ACHN (cell line): ENCODE measurements at regions not wholly inside any gene's neighbourhood (a gene's known extent, or its start where the extent isn't known, plus 50 kb on each side); places are given as distances from the start of the nearest gene placed in this dataset.

Source experiments
- DNase-seq: peaks from one replicate; pipeline ENCODE4 v3.0.0-alpha.2; 2015
- in situ Hi-C: cut with HindIII; loops from 2 replicates; pipeline ENCODE4 v1.10.0; 2017; ENCODE audit warnings: low sequenced_read_pairs, low pct_ligation_motif_present, low pct_unique_long_range_greater_than_20kb

DNA sequence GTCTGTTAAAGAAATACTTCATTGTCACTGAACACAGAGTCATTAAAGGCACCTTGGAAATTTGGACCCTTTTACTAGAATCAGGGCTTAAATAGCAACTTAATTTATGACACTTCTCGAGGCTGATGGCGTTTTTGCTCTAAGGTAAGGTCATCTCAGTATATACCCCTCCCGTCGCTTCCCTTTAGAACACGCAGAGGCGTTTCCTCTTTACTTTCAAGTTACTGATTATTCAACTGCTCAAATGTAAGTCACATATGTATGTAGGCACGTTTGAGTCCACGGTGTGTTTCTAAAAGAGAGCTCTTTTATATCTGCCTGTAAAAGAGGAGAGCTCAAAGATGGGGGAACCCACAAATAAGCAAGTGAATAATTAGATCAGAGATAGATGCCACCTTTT lies 181.5 kb downstream of the TSHZ3 start:
- no peak for DNase-seq
- in situ Hi-C loops, result no loop called here

DNA sequence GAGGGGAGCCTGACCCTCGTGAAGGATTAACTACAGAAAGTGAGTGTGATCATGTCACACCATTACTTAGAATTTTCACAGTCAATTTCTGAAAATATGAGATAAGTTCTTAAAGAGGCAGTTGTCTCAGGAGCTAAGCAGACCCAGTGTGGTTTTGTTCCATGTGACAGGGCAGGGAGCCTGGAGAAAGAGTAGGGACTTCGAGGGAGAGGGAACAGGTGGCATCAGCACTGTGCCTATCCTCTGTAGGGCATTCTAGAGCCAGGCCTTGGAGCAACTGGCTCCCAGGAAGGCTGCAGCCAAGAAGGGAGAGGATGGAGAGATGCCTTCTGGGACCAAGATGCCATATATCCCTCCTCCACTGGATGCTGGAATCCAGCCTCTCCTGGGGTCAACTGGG lies 183.0 kb downstream of the TSHZ3 start:
- in situ Hi-C loops, result no loop called here
- DNase-seq, result no peak

- in situ Hi-C loops, result no loop called here
- no peak for DNase-seq
Measured at GRCh38 chr19:31164791-31165251, 184.4 kb downstream of the TSHZ3 start.

- no peak for DNase-seq
- in situ Hi-C loops, result no loop called here
Measured at GRCh38 chr19:31160336-31160926, 188.8 kb downstream of the TSHZ3 start.

- in situ Hi-C loops, result no loop called here
- DNase-seq, result no peak
Measured at GRCh38 chr19:31154021-31154420, 195.2 kb downstream of the TSHZ3 start.

GRCh38 chr19:31152906-31153305 lies 196.3 kb downstream of the TSHZ3 start:
- in situ Hi-C loops, result no loop called here
- DNase-seq, result no peak

GRCh38 chr19:31149441-31149941 lies 199.7 kb downstream of the TSHZ3 start:
- in situ Hi-C loops, result no loop called here
- DNase-seq, result no peak

GRCh38 chr19:31148671-31149070 lies 200.6 kb downstream of the TSHZ3 start:
- no peak for DNase-seq

GRCh38 chr19:31147234-31147633 lies 202.0 kb downstream of the TSHZ3 start:
- DNase-seq, result no peak
- in situ Hi-C loops, result no loop called here

More at GRCh38 chr19:31148671-31149070, 200.6 kb downstream of the TSHZ3 start:
- in situ Hi-C loops, result no loop called here

- DNase-seq, result no peak
- in situ Hi-C loops, result no loop called here
Measured at GRCh38 chr19:31146546-31147183, 202.6 kb downstream of the TSHZ3 start.

DNA sequence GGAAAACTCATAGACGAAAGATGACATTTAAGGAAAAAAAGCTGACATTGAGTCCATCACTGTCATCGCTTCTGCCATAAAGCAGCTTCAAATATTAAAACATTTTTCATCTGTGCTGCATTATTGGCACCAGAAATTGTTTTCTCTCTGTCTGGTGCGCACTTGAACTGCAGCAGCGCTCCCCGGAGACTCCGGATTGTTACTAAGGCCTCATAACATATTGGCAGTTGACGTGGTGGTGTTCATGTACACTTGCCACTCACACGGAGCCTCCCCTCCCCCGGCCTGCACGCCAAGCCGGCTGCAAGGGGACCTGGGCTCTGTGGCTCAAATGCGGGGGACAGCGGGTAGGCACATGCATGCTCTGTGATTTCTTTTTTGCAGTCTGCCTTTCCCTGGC lies 203.2 kb downstream of the TSHZ3 start:
- DNase-seq, result no peak
- in situ Hi-C loops, result no loop called here

DNA sequence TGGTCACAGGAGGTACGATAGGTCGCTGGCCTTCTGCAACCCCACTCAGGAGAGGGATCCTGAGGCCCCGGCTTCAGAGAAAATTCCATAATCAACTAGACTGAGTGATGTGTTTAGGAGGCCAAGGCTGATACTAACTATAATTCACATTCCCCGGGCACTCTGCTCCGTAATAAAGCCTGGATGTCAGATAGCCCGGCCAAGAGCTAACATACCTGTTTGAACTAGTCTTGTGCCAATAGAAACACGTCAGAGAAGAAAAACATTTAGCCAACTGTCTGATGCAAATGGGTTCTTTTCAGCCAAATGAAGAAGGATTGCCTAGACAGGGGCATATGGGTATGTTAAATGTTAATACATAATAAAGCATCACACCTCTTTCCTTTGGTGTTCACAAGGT lies 204.2 kb downstream of the TSHZ3 start:
- no peak for DNase-seq
- in situ Hi-C loops, result no loop called here

GRCh38 chr19:31144075-31144870 lies 205.0 kb downstream of the TSHZ3 start:
- in situ Hi-C loops, result no loop called here
- no peak for DNase-seq

GRCh38 chr19:31141301-31141700 lies 207.9 kb downstream of the TSHZ3 start:
- no peak for DNase-seq

DNA sequence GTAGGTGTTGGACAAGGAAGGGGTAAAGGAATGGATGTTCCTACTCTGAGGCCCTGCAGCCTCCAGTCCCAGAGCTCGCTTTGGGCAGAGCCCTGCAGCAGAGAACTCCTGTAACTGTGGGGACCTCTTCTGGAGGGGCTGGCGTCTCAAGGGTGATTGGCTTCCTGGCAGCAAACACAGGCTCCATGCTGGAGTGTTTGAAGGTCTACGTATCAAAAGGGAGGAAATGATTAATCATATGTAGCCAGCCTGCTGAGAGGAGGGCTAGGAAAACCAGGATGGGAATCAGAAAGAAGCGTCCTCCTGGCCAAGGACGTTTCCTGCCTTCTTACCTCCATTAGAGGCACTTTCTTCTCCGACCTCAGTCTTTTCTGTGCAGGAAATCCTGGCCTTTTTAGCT lies 208.5 kb downstream of the TSHZ3 start:
- peak; percentile 84 for DNase-seq
- in situ Hi-C loops, result no loop called here

More at GRCh38 chr19:31141301-31141700, 207.9 kb downstream of the TSHZ3 start:
- in situ Hi-C loops, result no loop called here

DNA sequence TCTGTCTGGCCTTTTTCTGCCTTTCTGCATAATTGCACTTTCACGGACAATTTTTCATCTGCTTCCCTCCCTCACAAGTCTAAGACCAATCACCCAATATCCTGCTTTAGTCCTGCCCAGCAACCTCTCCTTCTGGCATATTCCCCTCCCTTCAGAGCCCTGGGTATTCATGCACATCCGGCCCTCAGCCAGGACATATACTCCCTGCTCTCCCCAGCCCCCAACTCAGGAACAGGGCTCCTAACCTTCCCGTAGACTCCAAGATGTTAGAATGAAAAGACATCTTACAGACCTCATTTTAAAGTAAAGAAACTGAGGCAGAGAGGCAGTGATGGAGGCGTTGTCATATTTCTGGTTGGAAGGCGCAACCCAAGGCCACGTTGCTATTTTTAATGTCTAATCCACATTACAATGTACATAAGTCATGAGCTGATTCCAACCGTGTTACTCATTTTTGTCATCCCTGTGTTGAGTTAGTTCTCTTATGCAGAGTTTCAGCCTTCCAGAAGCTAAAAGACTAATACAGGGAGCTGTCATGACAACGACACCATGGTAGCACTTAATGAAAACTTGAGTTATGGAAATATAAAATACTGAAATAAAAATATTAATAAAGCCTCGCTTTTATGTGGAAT lies 209.2 kb downstream of the TSHZ3 start:
- in situ Hi-C loops, result no loop called here
- peak; percentile 90 for DNase-seq

GRCh38 chr19:31138077-31138476 lies 211.2 kb downstream of the TSHZ3 start:
- DNase-seq, result no peak
- in situ Hi-C loops, result no loop called here

GRCh38 chr19:31135841-31136240 lies 213.4 kb downstream of the TSHZ3 start:
- in situ Hi-C loops, result no loop called here
- DNase-seq, result no peak

DNA sequence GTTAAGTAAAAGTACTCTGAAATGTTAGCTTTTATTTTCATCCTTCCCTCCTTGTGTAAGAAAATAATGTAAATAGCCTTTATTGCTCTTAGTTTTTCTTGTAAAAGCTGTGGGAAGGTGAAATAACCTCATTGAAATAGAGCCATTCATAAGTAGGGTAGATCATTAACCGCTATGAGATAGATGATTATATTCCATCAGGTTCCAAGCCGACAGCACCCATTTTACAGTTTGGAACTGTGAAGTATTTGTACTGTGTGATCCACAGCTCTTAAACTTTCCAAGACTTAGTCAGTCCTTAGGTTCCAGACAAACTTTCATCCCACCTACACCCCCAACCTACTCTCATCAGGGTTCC lies 216.5 kb downstream of the TSHZ3 start:
- in situ Hi-C loops, result no loop called here
- no peak for DNase-seq
